GM12872 (cell line): ENCODE measurements at regions not wholly inside any gene's neighbourhood (a gene's known extent, or its start where the extent isn't known, plus 50 kb on each side); places are given as distances from the start of the nearest gene placed in this dataset.

Experiments used
- CTCF ChIP-seq: IDR thresholded peaks from 3 replicates; pipeline ENCODE4 v1.5.1; 2011; ENCODE audit warnings: low read depth, mild to moderate bottlenecking, low read length, moderate library complexity; ENCODE audit not compliant: insufficient read depth

- no peak for TF ChIP-seq CTCF
These were observed 207.0 kb upstream of the ZNF507 start for GRCh38 chr19:32138416-32138815.

GRCh38 chr19:32141840-32142511 is 203.4 kb upstream of the ZNF507 start:
- no peak for TF ChIP-seq CTCF

GRCh38 chr19:32146664-32147063 is 198.7 kb upstream of the ZNF507 start:
- TF ChIP-seq CTCF, result no peak

- TF ChIP-seq CTCF, result no peak
These were observed 194.8 kb upstream of the ZNF507 start for GRCh38 chr19:32150605-32151004.

- TF ChIP-seq CTCF, result no peak
These were observed 191.0 kb upstream of the ZNF507 start for GRCh38 chr19:32154418-32154817.

- no peak for TF ChIP-seq CTCF
These were observed 180.9 kb upstream of the ZNF507 start for GRCh38 chr19:32164384-32164992.

- no peak for TF ChIP-seq CTCF
These were observed 180.3 kb upstream of the ZNF507 start for GRCh38 chr19:32165141-32165540.
